MCF 10A (cell line): ENCODE measurements at regions not wholly inside any gene's neighbourhood (a gene's known extent, or its start where the extent isn't known, plus 50 kb on each side); places are given as distances from the start of the nearest gene placed in this dataset.

ENCODE experiments used
- BruUV-seq: library from RNA; stranded (reverse); fragments of 400-500 nt; replicated peaks from 2 replicates; lab custom pipeline; 2021; lab: Mats Ljungman, UMichigan
- CTCF ChIA-PET: fragments of 300-600 bp; sonication (Branson Sonifier 250); formaldehyde crosslinking; extraction: SDS; loops from one replicate; lab custom pipeline; 2021; ENCODE audit warnings: antibody characterized with exemption, inconsistent platforms; lab: Yijun Ruan, JAX
- POLR2A ChIA-PET: fragments of 300-600, 350-650 bp; sonication (Branson Sonifier 250); formaldehyde crosslinking; extraction: SDS; loops from one replicate; lab custom pipeline; 2020; ENCODE audit warnings: antibody characterized with exemption, inconsistent platforms; lab: Yijun Ruan, JAX
- DNase-seq: peaks from one replicate; pipeline ENCODE4 v3.0.0-alpha.2; 2018; ENCODE audit not compliant: unreplicated experiment
- H3K27ac Mint-ChIP-seq: one replicate; pipeline ENCODE4 v1.8.0; 2022; ENCODE audit warnings: mild to moderate bottlenecking, low read depth, mixed read lengths; ENCODE audit not compliant: unreplicated experiment
- H3K27me3 Mint-ChIP-seq: one replicate; pipeline ENCODE4 v1.8.0; 2022; ENCODE audit warnings: mixed read lengths; ENCODE audit not compliant: insufficient read depth, unreplicated experiment
- H3K36me3 Mint-ChIP-seq: one replicate; pipeline ENCODE4 v1.8.0; 2022; ENCODE audit warnings: mild to moderate bottlenecking, moderate library complexity, mixed read lengths; ENCODE audit not compliant: insufficient read depth, unreplicated experiment
- H3K4me1 Mint-ChIP-seq: one replicate; pipeline ENCODE4 v1.8.0; 2022; ENCODE audit warnings: mixed read lengths; ENCODE audit not compliant: insufficient read depth, unreplicated experiment
- H3K4me3 Mint-ChIP-seq: one replicate; pipeline ENCODE4 v1.8.0; 2022; ENCODE audit warnings: mild to moderate bottlenecking, moderate library complexity, mixed read lengths; ENCODE audit not compliant: unreplicated experiment
- H3K9me3 Mint-ChIP-seq: one replicate; pipeline ENCODE4 v1.8.0; 2022; ENCODE audit warnings: mixed read lengths; ENCODE audit not compliant: unreplicated experiment
- CTCF ChIP-seq: fragments of 200-600 bp; IDR thresholded peaks from one replicate; pipeline ENCODE4 v1.8.0; 2022; ENCODE audit warnings: antibody characterized with exemption, mild to moderate bottlenecking; ENCODE audit not compliant: unreplicated experiment
- intact Hi-C: fragments of 100-400 bp; cut with micrococcal nuclease; formaldehyde crosslinking; loops from 2 replicates; pipeline ENCODE4 v1.14.1; 2022

- TF ChIP-seq CTCF, result no peak
- H3K27ac Mint-ChIP-seq, result no peak overlapping the region
- no peaks in the 10 kb centered on the region for H3K36me3 Mint-ChIP-seq
- intact Hi-C loops, result no loop called here
- BruUV-seq, result no TSS peak
- ChIA-PET POLR2A (no interaction called here), CTCF (no interaction called here)
- H3K4me1 Mint-ChIP-seq, result peaks cover 16% of the 10 kb centered on the region
- H3K4me3 Mint-ChIP-seq, result no peak overlapping the region
- DNase-seq, result no peak
- no peaks in the 10 kb centered on the region for H3K27me3 Mint-ChIP-seq
- no peaks in the 10 kb centered on the region for H3K9me3 Mint-ChIP-seq
Measured at GRCh38 chr6:121499666-121500065, 64.2 kb downstream of the GJA1 start.

- H3K4me1 Mint-ChIP-seq, result peaks cover 21% of the 10 kb centered on the region
- no peaks in the 10 kb centered on the region for H3K27me3 Mint-ChIP-seq
- H3K27ac Mint-ChIP-seq, result peak overlapping the region; percentile 67
- no peak overlapping the region for H3K4me3 Mint-ChIP-seq
- POLR2A ChIA-PET, result no interaction called here
- no TSS peak for BruUV-seq
- no peak for DNase-seq
- CTCF ChIA-PET, result no interaction called here
- H3K9me3 Mint-ChIP-seq, result no peaks in the 10 kb centered on the region
- intact Hi-C loops, result no loop called here
- no peak for TF ChIP-seq CTCF
- H3K36me3 Mint-ChIP-seq, result no peaks in the 10 kb centered on the region
Measured at GRCh38 chr6:121503589-121503991, 68.1 kb downstream of the GJA1 start.

- ChIA-PET POLR2A (interaction anchor here (1.0 to 1.6 kb wide), 2 partner anchors 39 to 520 kb away, joined by 3 to 4 read pairs; no protein-coding TSS in a partner anchor), CTCF (interaction anchor here (0.5 to 0.6 kb wide), 2 partner anchors 30 to 176 kb away, joined by 3 to 5 read pairs; no protein-coding TSS in a partner anchor)
- DNase-seq, result peak; percentile 38
- Mint-ChIP-seq H3K36me3 (no peaks in the 10 kb centered on the region), H3K4me1 (peaks cover 21% of the 10 kb centered on the region), H3K9me3 (no peaks in the 10 kb centered on the region), H3K4me3 (no peak overlapping the region), H3K27me3 (no peaks in the 10 kb centered on the region), H3K27ac (peak overlapping the region; percentile 67)
- no peak for TF ChIP-seq CTCF
- no TSS peak for BruUV-seq
- intact Hi-C loops, result no loop called here
Measured at GRCh38 chr6:121504227-121504626, 68.8 kb downstream of the GJA1 start.

GRCh38 chr6:121505284-121505683 lies 69.8 kb downstream of the GJA1 start:
- no peak overlapping the region for H3K27ac Mint-ChIP-seq
- CTCF ChIA-PET, result interaction anchor here (0.6 to 0.7 kb wide), 2 partner anchors 67 to 133 kb away, joined by 3 to 4 read pairs; no protein-coding TSS in a partner anchor
- POLR2A ChIA-PET, result interaction anchor here (0.8 to 1.6 kb wide), 3 partner anchors 19 to 519 kb away, joined by 3 to 4 read pairs (median 3); no protein-coding TSS in a partner anchor
- DNase-seq, result no peak
- no TSS peak for BruUV-seq
- H3K4me3 Mint-ChIP-seq, result no peak overlapping the region
- TF ChIP-seq CTCF, result no peak
- H3K4me1 Mint-ChIP-seq, result peaks cover 21% of the 10 kb centered on the region
- H3K9me3 Mint-ChIP-seq, result no peaks in the 10 kb centered on the region
- no peaks in the 10 kb centered on the region for H3K36me3 Mint-ChIP-seq
- no peaks in the 10 kb centered on the region for H3K27me3 Mint-ChIP-seq
- intact Hi-C loops, result no loop called here
